GM18519 (cell line): ENCODE measurements at regions not wholly inside any gene's neighbourhood (a gene's known extent, or its start where the extent isn't known, plus 50 kb on each side); places are given as distances from the start of the nearest gene placed in this dataset.

Source experiments
- ATAC-seq: cut with Tn5 transposase; IDR thresholded peaks from one replicate; pipeline ENCODE4 v1.9.1; 2021; ENCODE audit warnings: mild to moderate bottlenecking, moderate library complexity; ENCODE audit not compliant: unreplicated experiment, low FRiP score

- ATAC-seq = no peak
These were observed 871.9 kb downstream of the TBC1D22A start for GRCh38 chr22:47634347-47634746.

- no peak for ATAC-seq
These were observed 870.7 kb downstream of the TBC1D22A start for GRCh38 chr22:47633111-47633510.

DNA sequence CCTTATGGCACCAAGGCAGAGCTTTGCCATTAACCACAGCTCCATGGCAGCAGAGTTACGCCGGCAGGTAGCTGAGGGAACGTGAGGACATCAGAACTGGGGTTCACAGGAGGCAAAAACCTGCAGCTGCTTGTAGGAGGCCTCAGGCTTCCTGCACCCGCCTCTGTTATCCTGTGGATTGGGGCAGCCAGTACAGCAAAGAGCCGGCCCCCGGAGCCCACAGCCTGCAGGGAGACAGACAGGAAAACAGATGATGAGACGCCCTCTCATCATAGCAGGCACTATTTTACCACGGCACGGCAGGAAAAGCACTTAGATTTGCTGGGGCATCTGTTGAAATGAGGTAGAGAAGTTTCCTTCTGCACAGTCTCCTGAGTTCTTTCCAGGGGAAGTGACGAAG lies 870.3 kb downstream of the TBC1D22A start:
- ATAC-seq = no peak

- no peak for ATAC-seq
These were observed 869.2 kb downstream of the TBC1D22A start for GRCh38 chr22:47631571-47632102.

DNA sequence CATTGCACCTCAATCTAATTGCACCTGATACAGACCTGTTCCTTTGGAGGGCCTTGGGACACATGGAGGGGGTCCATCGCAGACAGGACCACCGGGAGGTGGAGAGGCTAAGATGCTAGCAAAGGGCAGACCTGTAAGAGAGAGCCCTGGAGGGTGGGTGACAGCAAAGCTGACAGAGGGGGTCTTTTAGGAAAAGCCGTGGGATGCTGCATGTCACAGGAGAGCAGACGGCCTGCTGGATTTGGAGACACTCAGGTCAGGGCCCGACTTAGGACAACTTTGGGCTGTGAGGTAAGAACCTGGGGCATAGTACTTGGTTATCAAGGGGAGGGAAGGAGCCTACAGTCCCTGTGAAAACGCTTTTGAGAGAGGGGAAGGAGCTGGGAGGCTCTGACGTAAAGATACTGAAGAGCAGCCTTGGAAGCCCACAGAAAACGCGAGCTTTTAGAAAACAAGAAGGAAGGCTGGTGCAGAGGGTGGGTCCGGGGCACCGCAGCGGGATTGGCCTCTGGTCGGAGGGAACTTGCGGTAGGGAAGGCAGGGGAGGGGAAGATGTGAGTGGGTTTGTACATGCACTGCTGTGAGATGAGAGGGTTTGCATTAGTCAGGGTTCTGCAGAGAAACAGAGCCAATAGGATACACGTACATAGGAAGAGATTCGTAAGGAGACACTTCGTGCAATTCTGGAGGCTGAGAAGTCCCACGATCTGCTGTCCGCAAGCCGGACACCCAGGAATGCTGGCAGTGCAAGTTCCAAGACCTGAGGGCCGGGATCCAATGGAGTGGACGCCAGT lies 868.5 kb downstream of the TBC1D22A start:
- no peak for ATAC-seq

DNA sequence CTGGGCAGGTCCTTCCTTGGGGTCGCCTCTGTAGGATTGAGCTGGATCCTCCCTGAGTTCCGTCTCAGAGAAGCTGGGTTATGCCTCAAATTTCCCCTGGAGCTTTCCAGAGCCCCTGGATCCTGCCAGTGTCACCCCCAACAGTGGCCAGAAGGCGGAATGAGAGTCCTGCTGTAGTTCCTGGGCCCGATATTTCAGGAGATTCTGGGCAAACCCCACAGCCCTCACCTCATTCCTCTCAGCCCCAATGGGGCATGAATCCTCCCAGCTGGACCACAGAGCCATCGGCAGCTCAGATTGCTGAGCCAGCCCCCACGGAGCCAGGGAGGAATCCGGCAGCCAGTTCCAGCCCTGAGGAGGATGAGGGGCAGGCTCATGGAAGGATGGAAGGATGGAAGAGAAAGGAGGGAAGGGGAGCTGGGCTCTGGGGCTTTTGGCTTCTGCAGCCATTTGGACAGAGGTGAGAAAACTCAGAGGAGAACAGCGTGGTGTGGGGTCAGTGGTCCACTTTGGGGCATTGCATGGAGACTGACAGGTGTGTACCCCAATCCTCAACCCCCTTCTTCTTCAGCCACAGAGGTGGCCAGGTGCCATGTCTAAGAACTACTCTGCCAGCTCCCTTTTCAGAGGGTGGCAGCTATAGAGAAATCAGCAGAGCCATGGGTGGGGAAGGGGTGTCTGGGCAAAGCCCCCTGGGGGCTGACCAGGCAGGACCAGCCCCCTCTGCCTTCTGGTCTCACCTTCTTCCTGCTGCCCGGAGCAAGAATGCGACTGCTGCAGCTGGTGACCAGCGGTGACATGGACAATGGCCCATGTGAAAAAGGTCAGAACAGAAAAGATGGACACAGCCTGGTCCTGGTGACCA lies 867.6 kb downstream of the TBC1D22A start:
- ATAC-seq = no peak

GRCh38 chr22:47629273-47629711 lies 866.8 kb downstream of the TBC1D22A start:
- ATAC-seq = no peak

DNA sequence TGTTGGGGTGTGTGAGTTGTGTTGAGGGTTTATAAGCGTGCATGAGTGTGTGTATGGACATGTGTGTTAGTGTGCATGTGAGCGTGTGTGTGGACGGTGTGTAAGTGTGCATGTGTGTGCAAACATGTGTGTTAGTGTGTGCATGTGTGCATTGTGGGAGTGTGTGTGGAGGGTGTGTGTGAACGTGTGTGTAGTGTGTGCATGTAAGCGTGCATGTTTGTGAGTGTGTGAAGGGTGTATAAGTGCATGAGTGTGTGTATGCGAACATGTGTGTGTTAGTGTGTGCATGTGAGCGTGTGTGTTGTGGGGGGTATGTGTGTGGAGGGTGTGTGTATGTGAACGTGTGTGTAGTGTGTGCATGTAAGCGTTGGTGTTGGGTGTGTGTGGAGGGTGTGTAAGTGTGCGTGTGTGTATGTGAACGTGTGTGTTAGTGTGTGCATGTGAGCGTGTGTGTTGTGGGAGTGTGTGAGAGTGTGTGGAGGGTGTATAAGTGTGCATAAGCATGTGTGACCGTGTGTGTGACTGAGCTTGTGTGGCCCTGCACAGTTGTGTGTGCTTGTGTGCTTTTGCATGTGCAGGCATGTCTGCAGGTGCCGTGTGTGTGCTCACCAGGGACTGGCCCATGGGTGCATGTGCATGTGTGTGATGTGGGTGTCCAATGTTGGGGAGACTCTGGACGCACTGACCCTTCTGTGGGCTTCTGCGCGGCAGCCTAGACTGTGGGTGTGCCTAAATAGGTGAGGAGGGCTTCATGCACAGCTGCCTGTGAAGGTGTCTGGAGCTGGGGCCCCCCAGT lies 866.2 kb downstream of the TBC1D22A start:
- no peak for ATAC-seq

GRCh38 chr22:47627556-47628253 lies 865.3 kb downstream of the TBC1D22A start:
- ATAC-seq = no peak

DNA sequence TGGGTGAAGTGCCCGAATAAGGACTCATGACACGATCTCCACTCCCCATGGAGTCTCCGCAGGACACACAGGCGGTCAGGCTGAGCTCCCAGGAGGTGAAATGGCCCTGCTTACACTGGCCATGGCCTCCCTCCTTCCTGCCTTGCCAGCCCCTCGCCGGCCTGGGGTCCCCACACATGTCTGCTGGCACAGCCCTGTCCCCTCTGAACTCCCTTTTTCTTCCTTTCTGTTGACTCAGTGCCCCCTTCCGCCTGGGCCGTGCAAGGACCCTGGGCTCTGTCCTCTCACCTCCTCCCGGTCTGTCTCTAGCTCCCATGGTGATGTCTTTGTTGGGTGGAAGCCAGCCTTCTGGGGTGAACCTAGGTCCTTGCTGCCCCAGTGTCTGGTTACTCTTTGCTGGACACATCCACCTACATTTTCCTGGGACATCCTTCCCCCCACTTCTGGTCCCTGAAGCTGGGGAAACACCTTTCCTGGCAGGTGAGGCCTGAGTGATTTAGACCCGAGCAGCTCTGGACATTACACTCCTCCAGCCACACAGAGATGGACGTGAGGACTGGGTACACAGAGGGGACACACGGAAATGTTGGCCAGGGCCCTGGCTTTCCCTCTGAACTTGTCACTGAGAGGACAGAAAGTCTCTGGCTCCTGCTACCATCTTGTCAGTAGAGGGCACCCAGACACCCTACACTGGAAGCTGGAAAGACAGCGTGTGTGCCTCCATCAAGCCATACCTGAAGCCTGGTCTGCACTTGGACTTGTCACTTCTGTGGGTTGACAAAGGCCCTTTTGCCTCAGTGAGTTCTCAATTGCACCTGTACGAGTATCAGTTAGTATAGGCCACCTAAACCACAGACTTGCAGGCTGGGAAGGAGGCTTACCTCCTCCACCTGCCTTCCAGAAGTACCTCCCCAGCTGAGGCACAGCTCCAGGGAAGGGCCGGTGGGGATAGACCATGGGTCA lies 864.3 kb downstream of the TBC1D22A start:
- no peak for ATAC-seq

GRCh38 chr22:47625531-47626427 lies 863.3 kb downstream of the TBC1D22A start:
- ATAC-seq = no peak

- no peak for ATAC-seq
These were observed 862.5 kb downstream of the TBC1D22A start for GRCh38 chr22:47625013-47625385.

GRCh38 chr22:47624252-47625012 lies 862.0 kb downstream of the TBC1D22A start:
- ATAC-seq = no peak

- no peak for ATAC-seq
These were observed 861.3 kb downstream of the TBC1D22A start for GRCh38 chr22:47623763-47624148.

- ATAC-seq = no peak
These were observed 860.8 kb downstream of the TBC1D22A start for GRCh38 chr22:47623066-47623762.

GRCh38 chr22:47622541-47622940 lies 860.1 kb downstream of the TBC1D22A start:
- ATAC-seq = no peak

- ATAC-seq = no peak
These were observed 858.8 kb downstream of the TBC1D22A start for GRCh38 chr22:47621253-47621652.
